GM04504 (cell line): ENCODE measurements at regions not wholly inside any gene's neighbourhood (a gene's known extent, or its start where the extent isn't known, plus 50 kb on each side); places are given as distances from the start of the nearest gene placed in this dataset.

Experiments used
- DNase-seq: peaks from one replicate; pipeline ENCODE4 v3.0.0-alpha.2; 2012; ENCODE audit warnings: low read depth

DNA sequence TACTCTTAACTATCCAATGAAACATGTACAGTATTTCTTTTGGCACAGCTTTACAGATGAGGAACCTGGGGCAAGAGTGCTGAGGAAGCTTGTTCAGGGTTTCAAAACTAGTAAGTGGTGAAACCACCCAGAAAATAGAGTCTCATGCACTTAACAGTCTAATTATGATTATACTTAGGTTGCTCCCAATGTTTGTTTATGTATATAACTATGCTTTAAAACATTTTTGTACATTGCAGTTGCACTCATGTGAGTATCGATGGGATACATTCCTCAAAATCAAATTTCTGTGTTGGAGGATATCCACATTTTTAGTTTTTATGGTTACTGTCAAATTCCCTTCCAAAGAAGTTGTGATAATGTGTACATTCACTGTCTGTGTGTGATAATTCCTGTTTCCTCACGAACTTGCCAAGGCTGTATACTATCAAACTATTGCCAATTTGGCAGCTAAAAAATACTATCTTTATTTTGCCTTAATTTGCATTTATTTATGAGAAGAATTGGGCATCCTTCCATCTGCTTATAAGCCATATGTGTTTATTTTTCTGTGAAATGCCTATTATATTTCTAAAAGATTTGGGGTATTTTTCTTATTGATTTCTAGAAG, 143.9 kb upstream of the SSTR1 start:
- DNase-seq, result no peak

DNA sequence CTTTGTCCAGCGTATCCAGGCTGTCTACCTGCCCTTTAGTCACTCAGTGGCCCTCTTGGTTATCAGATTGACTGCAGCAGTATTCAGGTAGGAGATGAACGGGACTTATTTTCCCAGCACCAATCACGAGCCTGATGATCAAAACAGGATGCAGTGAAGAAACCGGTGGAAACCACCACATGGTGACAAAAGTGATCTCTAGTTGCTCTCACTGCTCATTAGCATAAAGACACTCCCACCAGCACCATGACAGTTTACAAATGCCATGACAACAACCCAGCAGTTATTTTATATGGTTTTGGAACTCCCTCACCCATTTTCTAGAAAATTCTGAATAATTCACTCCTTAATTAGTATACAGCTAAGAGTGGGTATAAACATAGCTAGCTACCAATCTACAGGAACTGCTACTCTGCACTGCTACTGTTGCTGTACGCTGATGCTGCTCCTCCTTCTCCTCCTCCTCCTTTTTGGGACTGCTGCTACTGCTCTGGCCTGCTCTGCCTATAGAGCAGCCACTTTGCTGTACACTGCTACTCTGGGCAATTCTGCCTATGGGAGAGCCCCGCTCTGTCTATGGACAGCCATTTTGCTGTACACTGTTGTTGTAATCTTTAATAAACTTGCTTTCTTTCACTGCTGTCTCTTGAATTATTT, 142.5 kb upstream of the SSTR1 start:
- DNase-seq, result no peak

DNA sequence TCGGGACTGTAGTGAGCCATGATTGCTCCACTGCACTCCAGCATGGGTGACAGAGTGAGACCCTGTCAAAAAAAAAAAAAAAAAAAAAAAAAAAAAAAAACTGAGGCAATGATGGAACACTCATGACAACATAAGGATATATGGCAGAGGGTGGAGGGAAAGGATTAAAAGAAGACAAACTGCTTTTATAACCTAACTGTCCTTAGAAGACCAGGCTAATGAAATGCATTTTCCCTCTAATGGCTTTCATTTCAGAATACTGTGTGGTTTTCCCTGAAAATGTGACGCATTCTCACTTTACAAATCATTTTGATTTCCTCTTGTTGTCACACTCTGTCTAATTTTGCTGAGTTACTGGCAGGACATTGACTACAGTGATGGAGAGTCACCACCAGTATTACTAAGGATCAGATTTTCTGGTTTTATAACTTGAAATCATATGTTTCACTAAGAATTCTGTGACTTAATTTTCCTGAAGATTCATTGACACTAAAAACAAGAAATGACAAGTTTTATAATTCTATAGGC, 137.6 kb upstream of the SSTR1 start:
- no peak for DNase-seq

DNA sequence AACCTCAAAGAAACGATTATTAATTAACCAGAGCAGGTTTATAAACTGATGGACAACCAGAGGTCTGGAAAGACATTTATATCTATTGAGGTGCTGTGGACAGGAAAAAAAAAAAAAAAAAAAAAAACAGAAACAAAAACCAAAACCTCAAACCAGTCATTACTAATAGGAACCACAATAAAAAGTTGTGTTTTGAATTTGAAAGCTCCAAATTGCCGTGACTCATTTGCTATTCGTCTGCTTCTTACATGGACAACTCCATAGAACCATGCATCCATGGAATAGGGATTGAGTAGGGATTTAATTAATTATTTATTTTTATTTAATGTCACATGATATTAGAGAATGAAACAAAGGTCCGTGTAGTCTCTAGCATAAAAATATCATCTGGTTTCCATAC, 134.1 kb upstream of the SSTR1 start:
- peak; percentile 59 for DNase-seq

DNA sequence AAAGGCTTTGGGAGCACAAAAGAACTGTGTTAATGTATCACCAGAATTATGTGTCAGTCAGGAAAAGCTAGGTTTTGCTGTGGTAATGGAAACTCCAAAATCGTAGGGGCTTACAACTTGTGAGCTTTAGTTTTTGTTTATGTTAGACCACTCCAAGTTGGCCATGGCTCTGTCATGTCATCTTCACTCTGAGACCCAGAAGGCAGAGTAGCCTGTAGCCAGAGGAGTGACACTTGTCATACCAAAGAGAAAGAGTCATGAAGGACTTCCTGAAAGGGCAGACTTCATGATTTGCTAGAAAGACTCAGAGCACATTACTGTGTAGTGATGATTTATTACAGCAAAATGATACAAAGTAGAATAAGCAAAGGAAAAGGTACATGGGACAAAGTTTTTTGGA, 133.6 kb upstream of the SSTR1 start:
- DNase-seq, result no peak

DNA sequence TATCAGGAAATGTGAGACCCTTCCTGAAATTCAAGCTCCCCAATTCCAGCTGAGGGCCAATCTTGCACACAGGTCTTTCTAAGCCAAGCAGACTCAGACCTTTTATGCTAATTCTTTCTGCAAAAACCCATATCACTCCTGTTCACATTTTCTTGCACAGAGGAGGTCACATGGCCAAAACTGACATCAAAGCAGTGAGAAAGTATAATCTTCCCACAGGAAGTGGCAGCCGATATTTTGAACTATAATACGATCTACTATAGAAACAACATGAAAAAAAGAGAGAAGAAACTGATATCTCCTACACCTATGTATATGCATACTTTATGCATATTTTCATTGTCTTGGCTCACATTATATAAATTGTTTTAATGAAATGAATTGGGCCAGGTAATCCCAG, 132.9 kb upstream of the SSTR1 start:
- no peak for DNase-seq

DNA sequence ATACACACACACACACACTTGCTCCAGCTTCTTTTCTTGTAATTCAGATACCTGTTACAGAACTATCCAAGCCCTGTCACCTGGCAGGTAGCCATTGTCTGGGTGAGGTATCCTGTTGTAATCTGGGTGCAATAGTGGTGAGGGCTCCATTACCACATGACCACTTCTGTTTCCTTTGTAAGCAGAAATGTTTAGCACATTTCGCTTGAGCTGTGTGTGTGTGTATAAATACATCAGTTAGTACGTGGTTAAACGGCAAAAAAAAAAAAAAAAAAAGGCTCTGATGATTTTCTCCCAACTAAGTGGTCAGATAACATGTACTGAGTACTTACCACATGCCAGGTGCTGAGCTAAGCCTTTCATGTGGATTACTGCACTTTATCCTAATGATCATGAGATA, 129.3 kb upstream of the SSTR1 start:
- DNase-seq, result no peak

DNA sequence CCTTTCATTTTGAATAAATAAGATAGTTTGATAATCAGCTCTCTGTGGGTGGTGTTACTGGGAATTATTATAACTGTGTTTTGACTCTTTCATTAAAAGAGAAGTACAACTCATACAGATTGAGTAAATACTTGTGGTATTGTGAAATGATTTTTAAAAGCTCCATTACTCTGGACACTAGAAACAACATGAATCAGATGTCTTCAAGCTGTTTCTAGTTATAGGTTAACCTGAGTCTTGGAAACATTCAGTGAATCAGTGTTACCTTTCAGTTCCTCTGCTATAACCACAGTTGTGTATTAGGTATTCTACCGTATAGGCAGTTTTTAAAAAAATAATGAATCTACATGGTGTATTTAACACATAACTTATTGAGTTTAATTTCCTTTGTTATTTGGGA, 128.4 kb upstream of the SSTR1 start:
- DNase-seq, result peak; percentile 31

DNA sequence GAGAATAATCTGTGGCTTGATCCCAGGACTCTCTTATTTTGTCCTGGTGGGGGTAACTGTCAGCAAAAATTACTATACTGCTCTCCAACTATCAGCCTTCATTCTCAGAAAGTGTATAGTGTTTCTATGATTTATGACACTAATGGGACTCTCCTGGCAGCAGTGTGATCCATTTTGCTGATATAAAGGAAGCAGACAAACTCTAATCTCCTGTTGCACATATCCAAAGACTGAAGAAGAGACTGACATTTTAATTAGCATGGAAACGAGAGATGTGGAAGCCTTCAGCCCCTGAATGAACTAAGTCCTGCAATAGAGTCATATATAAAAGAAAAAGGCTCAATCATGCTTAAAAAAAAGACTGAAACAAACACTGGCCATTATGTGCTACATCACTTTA, 127.8 kb upstream of the SSTR1 start:
- DNase-seq, result no peak

DNA sequence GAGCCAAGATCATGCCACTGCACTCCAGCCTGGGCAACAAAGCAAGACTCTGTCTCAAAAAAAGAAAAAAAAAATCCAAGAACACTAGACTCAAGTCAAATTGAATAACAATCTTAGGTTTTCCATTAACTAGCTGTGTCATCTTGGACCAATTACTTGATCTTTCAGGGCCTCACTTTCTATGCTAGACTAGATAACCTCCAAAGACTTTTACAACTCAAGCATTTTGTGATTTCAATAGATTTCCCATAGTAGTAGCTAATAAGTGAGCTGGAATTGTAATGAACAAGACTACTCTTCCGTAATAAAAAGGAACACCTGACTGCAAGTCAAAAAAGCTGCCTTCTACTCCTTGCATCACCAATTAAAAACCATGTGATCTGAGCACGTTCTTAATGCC, 127.0 kb upstream of the SSTR1 start:
- no peak for DNase-seq

DNA sequence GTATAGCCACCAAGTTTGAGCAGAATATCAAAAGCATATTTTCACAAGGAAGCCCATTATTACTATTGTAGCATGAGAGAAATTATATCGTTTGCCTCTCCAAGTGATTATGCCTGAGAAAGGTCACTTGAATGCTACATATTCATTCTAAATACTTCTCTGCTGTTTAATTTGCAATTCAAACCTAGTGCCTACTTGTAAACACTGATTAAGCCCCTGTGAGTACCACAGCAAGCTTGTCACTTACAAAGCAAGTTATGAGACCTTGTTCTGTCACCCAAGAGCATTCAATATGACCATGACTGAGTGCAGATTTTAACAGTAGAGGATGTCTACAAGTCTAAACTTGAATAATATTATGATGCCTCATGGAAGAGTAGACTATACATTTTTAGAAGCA, 124.7 kb upstream of the SSTR1 start:
- no peak for DNase-seq

DNA sequence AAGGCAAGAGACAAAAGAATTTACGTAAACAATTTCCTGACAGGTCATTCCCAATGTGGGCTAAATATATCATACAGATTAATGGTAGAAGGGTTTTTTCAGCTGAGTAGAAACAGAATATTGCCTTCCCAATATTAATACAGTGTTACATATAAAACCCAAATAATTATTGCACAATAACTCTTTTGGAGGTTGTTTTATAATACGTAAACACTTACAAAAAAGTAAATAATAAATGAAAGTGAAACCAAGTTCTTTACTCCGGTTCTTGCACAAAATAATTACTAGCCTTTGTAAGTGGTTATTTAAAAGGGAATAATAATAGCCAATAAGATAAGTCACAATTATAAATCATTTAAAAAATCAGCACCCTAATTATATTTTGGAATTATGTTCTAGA, 118.6 kb upstream of the SSTR1 start:
- DNase-seq, result no peak

DNA sequence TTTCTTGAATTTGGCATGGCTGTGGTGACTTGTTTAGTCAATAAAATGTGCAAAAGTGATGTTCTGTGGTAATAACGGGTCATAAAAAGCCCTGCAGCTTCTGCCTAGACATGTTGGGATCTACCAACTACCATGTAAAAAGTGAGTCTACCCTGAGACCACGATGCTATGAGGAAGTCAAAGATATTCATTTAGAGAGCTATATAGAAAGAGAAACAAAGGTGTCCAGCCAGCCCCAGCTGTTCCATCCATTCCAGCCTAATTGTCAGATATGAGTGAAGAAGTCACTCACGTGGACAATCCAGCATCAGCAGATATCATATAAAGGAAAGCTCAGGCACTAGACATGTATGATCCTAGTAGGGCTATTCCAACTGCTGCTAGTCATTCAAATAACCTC, 117.2 kb upstream of the SSTR1 start:
- no peak for DNase-seq

DNA sequence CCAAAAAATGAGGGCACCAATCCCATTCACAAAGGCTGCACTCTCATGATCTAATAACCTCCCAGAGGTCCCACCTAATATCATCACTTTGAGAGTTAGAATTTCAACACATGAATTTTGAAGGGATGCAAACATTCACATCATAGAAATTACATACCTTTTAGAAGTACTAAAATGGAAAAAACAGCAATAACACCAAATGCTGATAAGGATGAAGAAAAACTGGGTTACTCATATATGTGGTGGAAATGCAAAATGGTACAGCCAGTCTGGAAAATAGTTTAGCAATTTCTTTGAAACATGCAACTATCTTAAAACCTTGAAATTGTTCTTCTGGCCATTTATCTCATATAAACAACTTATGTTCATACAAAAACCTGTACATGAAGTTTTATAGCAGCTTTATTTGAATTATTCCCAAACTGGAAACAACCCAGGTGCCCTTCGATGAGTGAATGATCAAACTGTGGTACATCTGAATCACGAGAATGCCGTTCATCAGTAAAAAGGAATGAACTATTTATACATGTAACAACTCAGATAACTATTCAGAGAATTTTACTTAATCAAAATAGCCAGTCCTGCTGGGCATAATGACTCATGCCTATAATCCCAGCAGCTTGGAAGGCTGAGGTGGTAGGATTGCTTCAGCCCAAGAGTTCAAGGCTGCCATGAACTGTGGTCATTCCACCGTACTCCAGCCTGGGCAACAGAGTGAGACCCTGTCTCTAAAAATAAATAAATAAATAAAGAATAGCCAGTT, 109.4 kb upstream of the SSTR1 start:
- peak; percentile 74 for DNase-seq

DNA sequence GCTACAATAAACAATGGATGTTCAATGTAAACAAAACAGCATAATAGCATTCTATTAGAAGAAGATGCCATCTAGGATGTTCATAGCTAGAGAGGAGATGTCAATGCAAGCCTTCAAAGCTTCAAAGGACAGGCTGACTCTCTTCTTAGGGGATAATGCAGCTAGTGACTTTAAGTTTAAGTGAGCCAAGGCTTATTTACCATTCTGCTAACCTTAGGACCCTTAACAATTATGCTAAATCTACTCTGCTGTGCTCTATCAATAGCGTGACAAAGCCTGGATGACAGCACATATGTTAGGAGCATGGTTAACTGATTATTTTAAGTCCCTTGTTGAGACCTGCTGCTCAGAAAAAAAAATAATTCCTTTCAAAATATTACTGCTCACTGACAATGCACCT, 106.0 kb upstream of the SSTR1 start:
- DNase-seq, result no peak

DNA sequence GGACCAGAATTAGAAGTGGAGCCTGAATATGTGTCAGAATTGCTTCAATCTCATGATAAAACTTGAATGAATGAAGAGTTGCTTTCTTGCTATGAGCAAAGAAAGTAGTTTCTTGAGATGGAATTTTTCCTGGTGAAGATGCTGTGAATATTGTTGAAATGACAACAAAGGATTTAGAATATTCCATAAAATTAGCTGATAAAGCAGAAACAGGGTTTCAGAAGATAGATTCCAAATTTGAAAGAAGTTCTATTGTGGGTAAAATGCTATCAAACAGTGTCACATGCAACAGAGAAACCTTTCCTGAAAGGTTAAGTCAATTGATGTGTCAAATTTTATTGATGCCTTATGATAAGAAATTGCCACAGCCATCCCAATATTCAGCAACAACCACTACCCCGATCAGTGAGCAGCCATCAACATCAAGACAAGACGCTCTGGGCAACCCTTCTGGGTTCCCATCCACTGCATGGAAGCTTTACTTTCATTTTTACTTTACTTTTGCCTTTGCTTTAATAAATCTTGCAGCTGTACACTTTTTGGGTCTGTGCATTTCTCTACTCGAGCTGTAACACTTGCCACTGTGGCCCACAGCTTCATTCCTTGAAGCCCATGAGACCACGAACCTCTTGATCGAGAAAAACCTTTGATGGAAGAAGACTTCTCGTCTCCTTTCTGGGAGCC, 104.0 kb upstream of the SSTR1 start:
- DNase-seq, result no peak

DNA sequence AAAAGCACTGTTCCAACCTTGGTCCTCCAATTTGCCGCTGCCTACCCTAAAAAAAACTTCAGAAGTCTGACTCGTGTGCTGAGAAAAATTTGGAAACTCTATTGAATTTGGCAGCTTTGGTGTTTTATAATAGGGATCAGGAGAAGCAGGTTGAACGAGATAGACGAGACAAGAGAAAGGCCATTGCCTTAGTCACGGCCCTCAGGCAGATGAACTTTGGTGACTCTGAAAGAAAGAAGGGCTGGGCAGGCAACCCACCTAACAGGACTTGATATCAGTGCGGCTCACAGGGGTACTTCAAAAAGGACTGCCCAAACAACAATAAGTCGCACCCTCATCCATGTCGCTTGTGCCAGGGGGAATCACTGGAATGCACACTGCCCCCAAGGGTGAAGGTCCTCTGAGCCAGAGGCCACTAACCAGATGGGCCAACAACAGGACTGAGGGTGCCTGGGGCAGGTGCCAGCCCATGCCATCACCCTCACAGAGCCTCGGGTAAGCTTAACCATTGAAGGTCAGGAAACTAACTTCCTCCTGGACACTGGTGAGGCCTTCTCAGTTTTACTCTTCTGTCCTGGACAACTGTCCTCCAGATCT, 102.5 kb upstream of the SSTR1 start:
- DNase-seq, result no peak

DNA sequence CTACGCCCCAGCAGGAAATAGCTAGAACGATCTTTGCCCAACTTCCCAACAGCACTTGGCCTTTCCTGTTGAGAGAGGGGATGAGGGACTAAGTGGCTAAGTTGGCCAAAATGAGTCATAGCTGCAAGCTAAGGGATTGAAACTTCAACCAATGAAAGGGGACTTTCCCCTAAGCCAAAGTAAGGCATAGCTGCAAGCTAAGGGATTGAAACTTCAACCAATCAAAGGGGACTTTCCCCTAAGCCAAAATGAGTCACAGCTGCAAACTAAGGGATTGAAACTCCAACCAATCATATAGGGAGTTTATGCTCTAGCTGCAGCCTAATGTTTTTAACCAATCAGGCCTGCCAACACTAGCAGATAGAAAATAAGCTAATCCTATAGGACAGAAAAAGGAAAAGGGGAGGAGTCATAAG, 100.5 kb upstream of the SSTR1 start:
- DNase-seq, result no peak

DNA sequence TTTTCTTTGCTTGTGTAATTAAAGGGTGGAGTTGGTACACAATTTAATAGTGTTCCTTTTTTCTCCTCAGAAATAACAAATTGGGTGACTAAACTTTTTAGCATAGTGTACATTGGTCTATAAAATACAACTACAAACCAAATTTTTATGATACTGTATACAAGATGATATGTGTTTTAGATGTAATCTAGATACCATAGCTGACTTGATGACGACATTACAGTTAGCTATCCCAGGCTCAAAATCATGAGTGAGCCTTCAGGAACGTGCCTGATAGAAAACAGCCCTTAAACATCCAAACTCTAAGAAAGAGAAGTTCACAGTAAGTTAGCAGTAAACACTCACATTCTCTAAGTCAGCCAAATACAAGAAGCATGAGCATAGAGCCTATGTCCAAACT, 99.0 kb upstream of the SSTR1 start:
- DNase-seq, result peak; percentile 94

DNA sequence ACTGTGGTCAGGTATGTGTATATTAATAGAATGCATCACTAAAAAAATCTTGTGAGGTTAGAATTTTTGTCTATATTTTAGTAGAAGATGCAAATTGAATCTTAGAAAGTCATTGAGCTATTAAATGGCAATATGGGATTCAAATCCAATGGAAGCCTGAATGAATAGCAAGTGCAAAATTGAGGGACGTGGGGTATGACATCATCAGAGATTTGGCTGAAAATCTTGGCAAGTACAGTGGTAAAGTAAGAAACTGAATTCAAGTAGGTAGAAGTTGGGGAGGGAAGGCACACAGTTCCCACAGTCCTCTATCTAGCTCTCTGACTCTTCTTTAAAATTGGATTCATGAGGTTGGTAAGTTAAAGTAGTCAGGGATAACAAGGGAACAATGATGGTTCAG, 97.4 kb upstream of the SSTR1 start:
- no peak for DNase-seq

DNA sequence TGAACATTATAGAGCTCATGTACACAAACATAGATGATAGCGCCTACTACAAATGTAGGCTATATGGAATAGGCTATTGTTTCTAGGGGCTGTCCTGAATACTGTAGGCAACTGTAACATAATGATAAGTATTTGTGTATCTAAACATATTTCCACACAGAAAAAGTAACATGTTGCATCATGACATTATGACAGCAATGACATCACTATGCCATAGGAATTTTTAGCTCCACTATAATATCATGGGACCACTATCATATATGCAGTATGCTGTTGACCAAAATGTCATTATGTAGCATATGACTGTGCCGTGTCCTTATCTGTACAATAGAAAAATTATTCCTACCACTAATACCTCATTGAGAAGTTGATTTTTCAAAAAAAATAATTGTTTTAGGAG, 96.7 kb upstream of the SSTR1 start:
- DNase-seq, result no peak

DNA sequence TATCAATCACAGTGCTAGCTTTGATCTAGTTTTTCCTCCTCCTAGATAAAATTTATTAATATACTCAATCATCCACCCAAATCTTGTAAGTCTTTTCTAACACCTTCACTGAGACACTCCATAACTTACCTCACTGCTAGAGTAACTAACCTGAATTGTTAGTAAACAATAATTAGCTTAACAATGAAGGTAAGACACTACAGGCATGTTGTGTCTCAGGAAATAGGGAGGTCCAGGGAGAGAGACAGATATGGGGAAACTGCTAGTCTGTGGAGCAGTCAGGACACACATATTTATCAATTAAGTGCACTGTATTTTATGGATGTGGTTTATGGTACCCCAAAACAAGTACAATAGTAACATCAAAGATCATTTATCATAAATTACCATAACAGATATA, 94.2 kb upstream of the SSTR1 start:
- DNase-seq, result no peak
